K562 (cell line): ENCODE measurements at regions not wholly inside any gene's neighbourhood (a gene's known extent, or its start where the extent isn't known, plus 50 kb on each side); places are given as distances from the start of the nearest gene placed in this dataset.

Source experiments
- ATAC-seq: fragments of 200-7000 bp; cut with Tn5 transposase; 3 replicates; pipeline ENCODE4 v1.9.1; 2020; ENCODE audit warnings: moderate library complexity
- BruUV-seq: library from RNA; stranded (reverse); fragments of 400-500 nt; replicated peaks from 2 replicates; lab custom pipeline; 2021; lab: Mats Ljungman, UMichigan
- CTCF ChIA-PET: fragments of 300-600 bp; formaldehyde crosslinking; extraction: SDS; loops from one replicate; lab custom pipeline; 2021; ENCODE audit warnings: low intra/inter-chr PET ratio; lab: Yijun Ruan, JAX
- POLR2A ChIA-PET: fragments of 300-600, 350-650 bp; sonication (Branson Sonifier 250); formaldehyde crosslinking; extraction: SDS; loops from one replicate; lab custom pipeline; 2021; ENCODE audit warnings: antibody characterized with exemption, inconsistent platforms; lab: Yijun Ruan, JAX
- DNase-seq, 4 experiments: peaks; one replicate each; pipeline versions ENCODE4 v3.0.0 to v3.0.0-alpha.2; 2011 to 2018; ENCODE audit warnings: low spot score in 3 of 4, mixed read lengths in 3 of 4; ENCODE audit errors: extremely low read depth in 1 of 4
- FAIRE-seq: peaks from 2 replicates; lab custom pipeline; 2011; peaks lifted over from hg19 to GRCh38; lab: Jason Lieb, UNC
- H2AFZ ChIP-seq: 2 replicates; pipeline ENCODE4 v1.6.0; 2011; ENCODE audit warnings: low read depth, low read length, control low read depth, inconsistent platforms
- H3K27ac ChIP-seq: fragments of 200-600 bp; 3 replicates; pipeline ENCODE4 v1.8.0; 2011; ENCODE audit warnings: low read depth, mild to moderate bottlenecking, control low read depth, inconsistent platforms, low read length, moderate library complexity, mixed read lengths; ENCODE audit errors: extremely low read depth
- H3K27me3 ChIP-seq, 2 experiments: fragments of 300-600 bp in 1 of 2; 2 replicates in 1 of 2; 3 replicates in 1 of 2; pipeline versions ENCODE4 v1.6.0 to v1.8.0; 2011; ENCODE audit warnings: inconsistent platforms in 2 of 2, low read length in 2 of 2, mild to moderate bottlenecking in 1 of 2, mixed read lengths in 1 of 2, moderate library complexity in 1 of 2; ENCODE audit not compliant: control insufficient read depth in 2 of 2, insufficient read depth in 2 of 2
- H3K36me3 ChIP-seq: fragments of 300-600 bp; 3 replicates; pipeline ENCODE4 v1.8.0; 2011; ENCODE audit warnings: mild to moderate bottlenecking, low read length, inconsistent platforms; ENCODE audit not compliant: control insufficient read depth, insufficient read depth
- H3K4me1 ChIP-seq, 2 experiments: fragments of 200-600 bp in 1 of 2; replicated peaks in 1 of 2; 2 replicates in 1 of 2; 3 replicates in 1 of 2; pipeline versions ENCODE4 v1.5.1 to v1.8.0; 2011; ENCODE audit warnings: inconsistent platforms in 2 of 2, low read length in 2 of 2, mild to moderate bottlenecking in 1 of 2, mixed read lengths in 1 of 2, moderate library complexity in 1 of 2; ENCODE audit not compliant: control insufficient read depth in 2 of 2, insufficient read depth in 2 of 2
- H3K4me2 ChIP-seq: 2 replicates; pipeline ENCODE4 v1.6.1; 2011; ENCODE audit warnings: low read length, control low read depth, inconsistent platforms, mixed read lengths; ENCODE audit not compliant: insufficient read depth
- H3K4me3 ChIP-seq: fragments of 200-600 bp; sonication (generic), shearing (Covaris generic); 2 replicates; pipeline ENCODE4 v1.5.1; 2016; ENCODE audit warnings: control low read depth, inconsistent platforms
- H3K79me2 ChIP-seq: fragments of 200-600 bp; 3 replicates; pipeline ENCODE4 v1.8.0; 2011; ENCODE audit warnings: low read length, inconsistent platforms; ENCODE audit not compliant: control insufficient read depth, insufficient read depth
- H3K9ac ChIP-seq, 2 experiments: 2 replicates each; pipeline versions ENCODE4 v1.6.0 to v1.6.1; 2011; ENCODE audit warnings: low read depth in 2 of 2, low read length in 2 of 2, control low read depth in 1 of 2, inconsistent platforms in 1 of 2, mild to moderate bottlenecking in 1 of 2, mixed read lengths in 1 of 2; ENCODE audit not compliant: insufficient read depth in 1 of 2
- H3K9me1 ChIP-seq: one replicate; pipeline ENCODE4 v1.6.0; 2011; ENCODE audit warnings: inconsistent platforms, mild to moderate bottlenecking, low read length, moderate library complexity; ENCODE audit not compliant: control insufficient read depth, insufficient read depth
- H3K9me3 ChIP-seq: replicated peaks from 2 replicates; pipeline ENCODE4 v1.5.1; 2011; ENCODE audit warnings: low read depth, low read length, inconsistent platforms; ENCODE audit not compliant: control insufficient read depth, insufficient read depth
- H4K20me1 ChIP-seq: replicated peaks from 2 replicates; pipeline ENCODE4 v1.6.1; 2011; ENCODE audit warnings: low read length, inconsistent platforms, mixed read lengths; ENCODE audit not compliant: control insufficient read depth, insufficient read depth
- CREB5 ChIP-seq: fragments of 250-450 bp; sonication (Bioruptor Pico); IDR thresholded peaks from 2 replicates; pipeline ENCODE4 v1.5.0; 2020; ENCODE audit warnings: mild to moderate bottlenecking
- CREM ChIP-seq: IDR thresholded peaks from 2 replicates; pipeline ENCODE4 v1.6.1; 2014; ENCODE audit warnings: antibody characterized with exemption, low read depth
- EGR1 ChIP-seq: fragments of 450-650 bp; conservative IDR thresholded peaks from 2 replicates; pipeline ENCODE4 v1.6.1; 2017; ENCODE audit warnings: mild to moderate bottlenecking
- HDAC8 ChIP-seq: fragments of 450-650 bp; IDR thresholded peaks from 2 replicates; pipeline ENCODE4 v1.6.1; 2016; ENCODE audit warnings: mild to moderate bottlenecking, missing genetic modification characterization, moderate library complexity, missing compliant biosample characterization
- KDM2B ChIP-seq: fragments of 250-450 bp; sonication (Bioruptor Pico); IDR thresholded peaks from 2 replicates; pipeline ENCODE4 v1.8.0; 2021; ENCODE audit warnings: mild to moderate bottlenecking, moderate library complexity
- MTA3 ChIP-seq: fragments of 450-650 bp; formaldehyde crosslinking; IDR thresholded peaks from 2 replicates; pipeline ENCODE4 v1.6.1; 2017; ENCODE audit warnings: mild to moderate bottlenecking, borderline replicate concordance
- MYBL2 ChIP-seq, 2 experiments: fragments of 450-650 bp in 1 of 2; sonication (generic) in 1 of 2; formaldehyde crosslinking in 1 of 2; IDR thresholded peaks; 2 replicates each; pipeline versions ENCODE4 v1.6.1 to v1.8.1; 2017 to 2022; ENCODE audit warnings: borderline replicate concordance in 1 of 2, inconsistent platforms in 1 of 2, low read depth in 1 of 2, mild to moderate bottlenecking in 1 of 2, missing genetic modification reagents in 1 of 2, moderate library complexity in 1 of 2
- OTX1 ChIP-seq: fragments of 450-650 bp; formaldehyde crosslinking; IDR thresholded peaks from 2 replicates; pipeline ENCODE4 v1.4.0; 2022; ENCODE audit warnings: mild to moderate bottlenecking
- RAD51 ChIP-seq: fragments of 450-650 bp; IDR thresholded peaks from 2 replicates; pipeline ENCODE4 v1.7.1; 2016; ENCODE audit warnings: low read depth, mild to moderate bottlenecking, borderline replicate concordance
- ZNF274 ChIP-seq: IDR thresholded peaks from 2 replicates; pipeline ENCODE4 v1.6.1; 2011; ENCODE audit warnings: low read depth, mild to moderate bottlenecking, low read length, moderate library complexity, borderline replicate concordance
- WGBS: fragments of 100-300 bp; shearing (Covaris generic); methylation state at CpG from one replicate; pipeline ENCODE4 v1.1.6; 2016; ENCODE audit warnings: low coverage, mixed read lengths; ENCODE audit not compliant: insufficient coverage; ENCODE audit errors: missing lambda C conversion rate; 5-methylcytosine and 5-hydroxymethylcytosine counted together
- in situ Hi-C: fragments of 300-500 bp; cut with MboI; formaldehyde crosslinking; loops from 4 replicates; pipeline ENCODE4 v1.15.0; 2018; ENCODE audit warnings: inconsistent platforms, mixed read lengths
- intact Hi-C: fragments of 100-400 bp; cut with micrococcal nuclease; formaldehyde crosslinking; loops from 2 replicates; pipeline ENCODE4 v1.14.2; 2022
- TF ChIP-seq, protein P1 (sequence below): fragments of 450-650 bp; IDR thresholded peaks from 2 replicates; pipeline ENCODE4 v1.6.1; 2017; ENCODE audit warnings: mild to moderate bottlenecking, moderate library complexity

GRCh38 chr9:89775641-89776040 lies 170.8 kb downstream of the GADD45G start (continued):
- TF ChIP-seq EGR1 = no peak
- no peak for TF ChIP-seq RAD51
- TF ChIP-seq, protein P1, sequence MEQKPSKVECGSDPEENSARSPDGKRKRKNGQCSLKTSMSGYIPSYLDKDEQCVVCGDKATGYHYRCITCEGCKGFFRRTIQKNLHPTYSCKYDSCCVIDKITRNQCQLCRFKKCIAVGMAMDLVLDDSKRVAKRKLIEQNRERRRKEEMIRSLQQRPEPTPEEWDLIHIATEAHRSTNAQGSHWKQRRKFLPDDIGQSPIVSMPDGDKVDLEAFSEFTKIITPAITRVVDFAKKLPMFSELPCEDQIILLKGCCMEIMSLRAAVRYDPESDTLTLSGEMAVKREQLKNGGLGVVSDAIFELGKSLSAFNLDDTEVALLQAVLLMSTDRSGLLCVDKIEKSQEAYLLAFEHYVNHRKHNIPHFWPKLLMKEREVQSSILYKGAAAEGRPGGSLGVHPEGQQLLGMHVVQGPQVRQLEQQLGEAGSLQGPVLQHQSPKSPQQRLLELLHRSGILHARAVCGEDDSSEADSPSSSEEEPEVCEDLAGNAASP = no peak

DNA sequence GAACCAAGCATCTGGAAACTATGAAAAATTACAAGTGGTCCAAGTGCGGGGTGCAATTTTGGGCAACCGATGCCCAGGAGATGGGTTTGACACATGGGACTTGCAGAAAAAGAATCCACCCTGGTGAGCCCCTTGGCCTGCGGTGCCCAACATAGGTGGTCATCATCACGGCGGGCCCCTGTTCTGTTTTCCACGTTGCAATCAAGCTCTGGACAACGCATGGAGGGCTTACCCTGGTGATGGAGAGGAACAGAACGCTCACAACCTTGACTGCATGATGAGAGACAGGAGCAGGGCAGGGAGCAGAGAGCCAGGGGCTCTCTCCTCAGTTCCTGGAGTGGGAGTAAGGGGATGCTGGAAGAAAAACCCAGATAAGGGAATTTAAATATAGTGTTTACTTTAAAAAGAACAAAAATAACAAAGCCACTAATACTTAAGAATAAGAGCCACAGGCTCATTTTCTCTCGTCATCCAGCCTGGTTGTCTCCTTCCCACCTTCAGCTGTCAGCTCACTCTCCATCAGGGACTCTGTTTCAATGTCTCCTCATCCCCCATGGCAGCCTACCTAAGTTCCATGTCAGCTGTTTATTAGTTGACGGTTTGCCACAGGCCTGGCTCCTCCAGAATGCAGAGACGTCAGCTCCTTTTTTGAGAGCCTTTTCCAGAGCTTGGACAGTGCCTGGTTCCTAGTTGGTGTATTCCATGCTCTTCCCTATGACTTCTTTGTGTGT lies 172.1 kb downstream of the GADD45G start:
- no peak for DNase-seq
- no TSS peak for BruUV-seq
- ATAC-seq = no peak
- TF ChIP-seq MYBL2 (IDR thresholded peaks at IDR 0.05; ENCODE audit: low read depth) = no peak
- TF ChIP-seq MYBL2 (CRISPR knock-in tag; IDR thresholded peaks at IDR 0.05; ENCODE audit: borderline replicate concordance) = no peak
- TF ChIP-seq OTX1 (CRISPR knock-in tag) = no peak
- TF ChIP-seq KDM2B (CRISPR knock-in tag) = no peak
- TF ChIP-seq CREM = no peak
- TF ChIP-seq HDAC8 (tag) = no peak
- no peak for TF ChIP-seq MTA3
- TF ChIP-seq ZNF274 = no peak
- TF ChIP-seq CREB5 (CRISPR knock-in tag) = no peak

More for the DNA sequence above, 172.1 kb downstream of the GADD45G start:
- CTCF ChIA-PET = no interaction called here
- Histone ChIP-seq H2AFZ (no peak overlapping the region), H4K20me1 (no peaks in the 10 kb centered on the region), H3K9me3 (no peaks in the 10 kb centered on the region), H3K36me3 (no peaks in the 10 kb centered on the region), H3K4me2 (no peak overlapping the region), H3K4me3 (no peak overlapping the region), H3K79me2 (no peaks in the 10 kb centered on the region), H3K27ac (no peak overlapping the region), H3K9me1 (no peaks in the 10 kb centered on the region), H3K9ac (no peak overlapping the region), H3K4me1 (no peaks in the 10 kb centered on the region), H3K27me3 (peaks cover 0 to 10% of the 10 kb centered on the region in 2 experiments; a peak in 2 of 5 replicates)
- intact Hi-C loops = no loop called here
- FAIRE-seq = no peak
- WGBS = 0% methylated on average over 9 of the region's 11 CpGs
- POLR2A ChIA-PET = no interaction called here
- in situ Hi-C loops = no loop called here
